T-helper 17 cell (primary cell): ENCODE measurements at regions not wholly inside any gene's neighbourhood (a gene's known extent, or its start where the extent isn't known, plus 50 kb on each side); places are given as distances from the start of the nearest gene placed in this dataset.

Source experiments
- ATAC-seq: fragments of 150-1000 bp; cut with Tn5 transposase; 2 replicates; pipeline ENCODE4 v1.10.0; 2021; ENCODE audit warnings: mild to moderate bottlenecking, moderate library complexity
- DNase-seq, 3 donors: peaks; one replicate each; pipeline versions ENCODE4 v3.0.0 to v3.0.0-alpha.2; 2020 to 2021
- H3K9me3 ChIP-seq: one replicate; pipeline ENCODE4 v1.7.0; 2013; ENCODE audit warnings: low read length, mild to moderate bottlenecking; ENCODE audit not compliant: control insufficient read depth, poor library complexity, severe bottlenecking
- H3K27ac Mint-ChIP-seq: one replicate; pipeline ENCODE4 v1.8.0; 2022; ENCODE audit warnings: mild to moderate bottlenecking, moderate library complexity, mixed read lengths
- H3K27me3 Mint-ChIP-seq: one replicate; pipeline ENCODE4 v1.8.0; 2022; ENCODE audit warnings: mixed read lengths
- H3K36me3 Mint-ChIP-seq: one replicate; pipeline ENCODE4 v1.8.0; 2022; ENCODE audit warnings: low read depth, mixed read lengths
- H3K4me1 Mint-ChIP-seq: one replicate; pipeline ENCODE4 v1.8.0; 2022; ENCODE audit warnings: mild to moderate bottlenecking, mixed read lengths
- H3K4me3 Mint-ChIP-seq: one replicate; pipeline ENCODE4 v1.8.0; 2022; ENCODE audit warnings: mild to moderate bottlenecking, moderate library complexity, mixed read lengths

DNA sequence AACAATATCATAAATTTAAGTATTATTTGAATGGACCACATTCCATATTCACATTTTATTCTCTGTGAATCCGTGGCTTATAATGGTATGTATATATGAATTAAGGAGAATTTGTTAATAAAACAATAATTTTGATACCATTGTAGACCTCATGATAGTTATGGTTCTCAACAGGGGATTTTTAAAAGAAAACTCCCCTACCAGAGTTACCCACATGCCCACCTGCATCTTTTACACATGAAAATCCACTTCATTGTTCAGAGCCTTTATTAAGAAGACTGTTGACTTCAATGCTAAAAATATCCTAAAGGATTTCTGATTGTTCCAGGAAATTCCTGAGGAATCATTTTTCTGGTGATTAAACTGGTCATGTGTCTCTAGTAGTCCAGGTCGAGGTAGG, 557.7 kb upstream of the MEF2C start:
- H3K27me3 Mint-ChIP-seq, result no peaks in the 10 kb centered on the region
- no peaks in the 10 kb centered on the region for H3K36me3 Mint-ChIP-seq
- H3K27ac Mint-ChIP-seq, result no peak overlapping the region
- no peak for DNase-seq
- no peaks in the 10 kb centered on the region for H3K4me1 Mint-ChIP-seq
- H3K4me3 Mint-ChIP-seq, result no peak overlapping the region
- ATAC-seq, result no peak
- H3K9me3 ChIP-seq, result no peaks in the 10 kb centered on the region

DNA sequence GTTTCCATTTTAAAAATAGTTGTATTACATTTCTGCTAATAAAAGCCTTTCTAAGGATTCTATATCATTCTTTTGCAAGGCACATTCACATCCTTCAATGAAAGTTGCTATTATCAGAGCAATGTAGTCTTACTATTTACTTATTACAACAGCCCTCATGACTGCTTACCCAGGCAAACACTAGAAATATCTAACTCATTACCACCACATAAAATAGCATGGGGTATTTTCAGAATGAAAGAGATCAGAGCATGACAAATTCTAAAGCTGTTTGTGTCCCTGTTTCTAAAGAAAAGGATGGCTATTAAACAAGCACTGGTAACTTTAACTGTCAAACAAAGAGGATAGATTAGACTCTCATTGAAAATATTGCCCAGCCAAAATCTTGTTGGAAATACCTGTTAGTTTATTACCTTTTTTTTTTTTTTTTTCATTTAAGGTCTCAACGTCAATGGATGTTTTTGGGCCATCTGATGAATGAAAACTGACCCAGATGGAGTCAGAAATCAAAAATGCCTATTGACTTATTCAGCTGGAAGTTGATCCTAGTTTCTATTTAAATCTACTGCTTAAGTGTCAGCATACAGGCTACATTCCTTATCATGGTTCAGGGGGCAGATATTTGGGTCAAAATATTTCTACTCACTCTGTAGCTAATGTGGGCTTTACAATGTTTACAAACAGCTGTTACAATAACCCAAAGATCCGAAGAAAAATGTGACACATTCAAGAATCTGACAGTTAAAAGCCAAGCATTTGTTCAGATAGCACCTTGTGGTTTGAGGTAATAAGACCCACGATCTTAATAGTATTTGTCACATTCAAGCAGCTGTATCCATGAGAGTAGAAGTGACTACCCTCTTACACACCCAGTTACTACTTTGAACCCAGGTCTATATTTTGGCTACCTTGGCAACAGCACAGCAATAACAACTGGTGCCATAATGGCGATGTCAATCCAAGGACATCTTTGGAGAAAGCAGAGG, 554.8 kb upstream of the MEF2C start:
- no peak overlapping the region for H3K4me3 Mint-ChIP-seq
- H3K9me3 ChIP-seq, result no peaks in the 10 kb centered on the region
- no peak for DNase-seq
- no peaks in the 10 kb centered on the region for H3K27me3 Mint-ChIP-seq
- no peaks in the 10 kb centered on the region for H3K4me1 Mint-ChIP-seq
- ATAC-seq, result no peak
- H3K36me3 Mint-ChIP-seq, result no peaks in the 10 kb centered on the region
- H3K27ac Mint-ChIP-seq, result no peak overlapping the region

DNA sequence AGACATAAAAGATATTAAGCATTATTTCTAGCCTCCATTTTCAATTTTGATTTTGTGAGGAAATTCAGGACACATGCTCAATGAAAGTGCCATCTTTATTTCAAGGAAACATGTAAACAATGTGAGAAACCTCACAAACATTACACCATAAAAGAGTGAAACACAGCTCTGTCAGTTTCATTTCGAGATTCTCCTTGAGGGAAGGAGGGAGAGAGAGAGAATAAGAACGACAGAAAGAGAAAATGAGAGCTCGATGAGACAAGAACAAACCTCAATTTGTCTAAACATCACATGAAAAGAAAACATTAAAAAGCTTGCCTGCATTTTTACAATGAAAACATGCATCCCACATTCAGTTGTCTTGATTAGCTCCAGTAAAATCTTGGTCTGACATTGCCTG, 553.5 kb upstream of the MEF2C start:
- H3K4me3 Mint-ChIP-seq, result no peak overlapping the region

DNA sequence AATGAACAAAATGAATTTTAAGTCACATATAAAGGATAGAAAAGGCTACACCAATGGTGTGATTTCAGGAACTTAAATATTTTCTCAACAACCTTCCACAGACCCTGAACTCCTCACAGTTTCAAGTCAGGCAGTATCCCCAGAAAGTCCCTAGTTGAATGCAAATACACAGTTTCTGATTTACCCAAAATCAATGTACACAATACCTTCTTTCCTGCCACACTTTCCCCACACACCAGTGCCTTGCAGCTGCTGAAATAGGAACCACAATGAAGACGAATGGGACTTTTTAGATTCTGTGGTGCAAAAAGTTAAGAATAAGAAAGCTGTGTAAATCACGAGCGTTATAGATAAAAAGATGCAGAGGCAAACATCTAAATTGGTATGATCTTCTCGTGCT, 552.4 kb upstream of the MEF2C start:
- Mint-ChIP-seq H3K36me3 (no peaks in the 10 kb centered on the region), H3K4me1 (no peaks in the 10 kb centered on the region), H3K4me3 (no peak overlapping the region), H3K27ac (no peak overlapping the region), H3K27me3 (no peaks in the 10 kb centered on the region)
- no peaks in the 10 kb centered on the region for H3K9me3 ChIP-seq
- DNase-seq (no peak), ATAC-seq (peak; percentile 33)

More for the DNA sequence above, 553.5 kb upstream of the MEF2C start:
- H3K4me1 Mint-ChIP-seq, result no peaks in the 10 kb centered on the region
- DNase-seq (no peak), ATAC-seq (no peak)
- no peaks in the 10 kb centered on the region for H3K9me3 ChIP-seq
- H3K27me3 Mint-ChIP-seq, result no peaks in the 10 kb centered on the region
- H3K27ac Mint-ChIP-seq, result no peak overlapping the region
- no peaks in the 10 kb centered on the region for H3K36me3 Mint-ChIP-seq

DNA sequence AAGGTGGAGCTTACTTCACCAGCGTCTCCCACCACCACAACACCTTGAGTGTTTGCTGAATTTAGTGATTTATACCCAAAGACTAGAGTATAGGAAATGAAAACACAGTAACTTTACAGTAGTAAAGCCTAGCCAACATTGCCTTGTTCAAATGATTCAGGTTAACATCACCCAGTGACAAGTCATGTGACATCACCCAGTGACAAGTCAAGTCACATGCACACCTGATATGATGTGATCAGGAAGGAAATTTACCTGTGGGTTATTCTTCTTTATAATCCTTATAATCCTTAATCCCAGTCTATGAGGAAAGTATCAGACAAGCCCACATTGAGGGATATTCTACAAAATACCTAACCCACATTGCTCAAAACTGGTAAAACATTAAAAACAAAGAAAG, 545.6 kb upstream of the MEF2C start:
- Mint-ChIP-seq H3K27ac (no peak overlapping the region), H3K4me1 (no peaks in the 10 kb centered on the region), H3K27me3 (no peaks in the 10 kb centered on the region), H3K4me3 (no peak overlapping the region), H3K36me3 (no peaks in the 10 kb centered on the region)
- no peak for ATAC-seq
- H3K9me3 ChIP-seq, result no peaks in the 10 kb centered on the region
- DNase-seq, result no peak

DNA sequence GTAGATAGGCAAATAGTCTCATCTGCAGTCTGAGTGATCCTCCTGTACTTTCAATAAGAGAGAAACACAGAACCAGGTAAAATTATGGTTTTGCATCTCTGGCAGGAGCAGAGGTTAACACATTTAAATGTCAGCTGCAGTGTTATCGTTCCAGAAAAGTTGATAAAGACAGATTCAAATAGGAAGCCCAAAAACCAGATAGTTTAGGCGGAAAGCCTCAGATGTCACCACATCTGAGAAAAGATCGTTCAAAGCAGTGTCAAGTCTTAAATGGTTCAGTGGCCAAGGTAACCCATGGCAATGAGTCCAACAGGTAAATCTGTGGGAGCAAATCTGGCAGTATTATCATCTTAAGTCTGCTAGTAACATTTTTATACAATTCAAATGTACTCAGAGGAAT, 542.1 kb upstream of the MEF2C start:
- Mint-ChIP-seq H3K4me1 (no peaks in the 10 kb centered on the region), H3K27ac (no peak overlapping the region), H3K36me3 (no peaks in the 10 kb centered on the region), H3K27me3 (no peaks in the 10 kb centered on the region), H3K4me3 (no peak overlapping the region)
- DNase-seq (no peak), ATAC-seq (no peak)
- H3K9me3 ChIP-seq, result no peaks in the 10 kb centered on the region

DNA sequence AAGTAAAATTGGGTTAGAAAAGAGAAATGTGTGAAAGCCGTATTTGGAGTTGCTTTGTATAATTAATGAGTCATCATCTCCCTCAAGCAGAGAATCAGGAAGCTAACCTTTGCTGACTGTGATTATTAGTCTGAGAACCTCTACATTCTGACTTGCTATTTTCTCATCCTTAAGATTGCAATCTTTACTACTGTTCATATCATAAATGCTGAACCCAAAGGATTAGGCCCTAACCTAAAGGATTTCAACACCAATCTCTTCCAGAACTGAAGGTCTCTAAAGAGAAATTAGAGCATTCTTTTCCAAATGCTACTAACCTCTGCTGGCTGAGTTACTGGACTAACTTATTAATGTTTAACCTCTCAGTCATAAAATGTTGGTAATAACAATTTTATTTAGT, 538.1 kb upstream of the MEF2C start:
- Mint-ChIP-seq H3K4me3 (no peak overlapping the region), H3K27ac (no peak overlapping the region), H3K4me1 (no peaks in the 10 kb centered on the region), H3K36me3 (peaks cover 3% of the 10 kb centered on the region), H3K27me3 (no peaks in the 10 kb centered on the region)
- H3K9me3 ChIP-seq, result no peaks in the 10 kb centered on the region
- no peak for ATAC-seq
- no peak for DNase-seq

DNA sequence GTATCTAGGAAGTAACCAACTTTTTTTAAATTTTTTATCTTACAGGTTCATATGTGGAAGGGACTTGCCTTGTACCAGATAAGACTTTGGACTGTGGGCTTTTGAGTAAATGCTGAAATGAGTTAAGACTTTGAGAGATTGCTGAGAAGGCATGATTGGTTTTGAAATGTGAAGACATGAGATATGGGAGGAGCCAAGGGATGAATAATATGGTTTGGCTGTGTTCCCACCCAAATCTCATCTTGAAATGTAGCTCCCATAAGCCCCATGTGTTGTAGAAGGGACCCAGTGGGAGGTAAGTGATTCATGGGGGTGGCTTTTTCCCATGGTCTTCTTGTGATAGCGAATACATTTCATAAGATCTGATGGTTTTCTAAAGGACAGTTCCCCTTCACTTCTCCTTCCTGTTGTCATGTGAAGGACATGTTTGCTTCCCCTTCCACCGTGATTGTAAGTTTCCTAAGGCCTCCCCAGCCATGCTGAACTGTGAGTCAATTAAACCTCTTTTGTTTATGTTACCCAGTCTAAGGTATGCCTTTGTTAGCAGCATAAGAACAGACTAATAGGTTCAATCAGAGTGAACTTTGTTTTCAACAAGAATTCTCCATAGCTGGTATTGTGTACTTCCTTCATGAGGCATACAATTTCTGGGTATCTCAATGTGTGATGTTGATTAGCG, 535.6 kb upstream of the MEF2C start:
- Mint-ChIP-seq H3K36me3 (peaks cover 3% of the 10 kb centered on the region), H3K4me1 (no peaks in the 10 kb centered on the region), H3K27ac (no peak overlapping the region), H3K27me3 (no peaks in the 10 kb centered on the region), H3K4me3 (no peak overlapping the region)
- no peak for ATAC-seq
- H3K9me3 ChIP-seq, result no peaks in the 10 kb centered on the region
- no peak for DNase-seq

DNA sequence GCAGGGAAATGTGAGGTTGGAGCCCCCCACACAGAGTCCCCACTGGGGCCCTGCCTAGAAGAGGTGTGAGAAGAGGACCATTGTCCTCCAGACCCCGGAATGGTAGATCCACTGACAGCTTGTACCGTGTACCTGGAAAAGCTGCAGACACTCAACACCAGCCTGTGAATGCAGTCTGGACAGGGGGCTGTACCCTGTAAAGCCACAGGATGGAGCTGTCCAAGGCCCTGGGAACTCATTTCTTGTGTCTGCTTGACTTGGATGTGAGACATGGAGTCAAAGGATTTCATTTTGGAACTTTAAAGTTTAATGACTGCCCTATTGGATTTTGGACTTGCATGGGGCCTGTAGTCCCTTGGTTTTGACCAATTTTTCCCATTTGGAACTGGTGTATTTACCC, 535.0 kb upstream of the MEF2C start:
- H3K27ac Mint-ChIP-seq, result no peak overlapping the region
- no peaks in the 10 kb centered on the region for H3K9me3 ChIP-seq
- no peak overlapping the region for H3K4me3 Mint-ChIP-seq
- H3K36me3 Mint-ChIP-seq, result peaks cover 3% of the 10 kb centered on the region
- DNase-seq, result no peak
- H3K27me3 Mint-ChIP-seq, result no peaks in the 10 kb centered on the region
- no peaks in the 10 kb centered on the region for H3K4me1 Mint-ChIP-seq
- ATAC-seq, result no peak

DNA sequence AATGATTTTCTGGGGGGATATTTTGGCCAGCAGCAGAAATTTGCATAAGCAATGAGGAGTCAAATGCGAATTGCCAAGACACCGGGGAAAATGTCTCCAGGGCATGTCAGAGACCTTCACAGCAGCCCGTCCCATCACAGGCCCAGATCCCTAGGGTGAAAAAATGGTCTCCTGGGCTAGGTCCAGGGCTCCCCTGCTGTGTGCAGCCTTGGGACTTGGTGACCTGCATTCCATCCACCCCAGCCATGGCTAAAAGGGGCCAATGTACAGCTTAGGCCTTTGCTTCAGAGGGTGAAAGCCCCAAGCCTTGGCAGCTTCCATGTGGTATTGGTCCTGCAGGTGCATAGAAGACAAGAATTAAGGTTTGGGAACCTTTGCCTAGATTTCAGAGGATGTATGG, 534.5 kb upstream of the MEF2C start:
- ATAC-seq (no peak), DNase-seq (no peak)
- H3K27ac Mint-ChIP-seq, result no peak overlapping the region
- no peak overlapping the region for H3K4me3 Mint-ChIP-seq
- no peaks in the 10 kb centered on the region for H3K9me3 ChIP-seq
- H3K27me3 Mint-ChIP-seq, result no peaks in the 10 kb centered on the region
- no peaks in the 10 kb centered on the region for H3K4me1 Mint-ChIP-seq
- peaks cover 3% of the 10 kb centered on the region for H3K36me3 Mint-ChIP-seq

DNA sequence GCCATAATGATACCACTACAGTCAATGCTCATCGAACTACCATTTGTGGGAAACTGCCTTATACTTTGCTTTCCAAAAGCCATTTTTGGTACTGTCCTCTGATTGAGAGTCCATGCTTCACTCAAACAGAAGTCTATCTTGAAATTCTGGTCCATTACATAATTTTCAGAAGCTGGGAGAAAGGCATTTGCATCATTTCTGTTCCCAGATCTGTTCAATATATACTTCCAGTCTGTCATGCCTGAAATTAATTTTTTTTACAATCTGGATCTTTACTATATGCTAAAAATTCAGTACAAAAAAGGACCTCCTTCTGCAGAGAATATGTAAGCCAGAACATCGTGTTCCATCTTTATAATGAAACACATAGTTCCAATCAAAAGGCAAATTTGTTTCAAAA, 528.9 kb upstream of the MEF2C start:
- Mint-ChIP-seq H3K27ac (no peak overlapping the region), H3K4me1 (no peaks in the 10 kb centered on the region), H3K4me3 (no peak overlapping the region), H3K36me3 (peaks cover under 1% of the 10 kb centered on the region), H3K27me3 (no peaks in the 10 kb centered on the region)
- H3K9me3 ChIP-seq, result no peaks in the 10 kb centered on the region
- DNase-seq (no peak), ATAC-seq (no peak)

DNA sequence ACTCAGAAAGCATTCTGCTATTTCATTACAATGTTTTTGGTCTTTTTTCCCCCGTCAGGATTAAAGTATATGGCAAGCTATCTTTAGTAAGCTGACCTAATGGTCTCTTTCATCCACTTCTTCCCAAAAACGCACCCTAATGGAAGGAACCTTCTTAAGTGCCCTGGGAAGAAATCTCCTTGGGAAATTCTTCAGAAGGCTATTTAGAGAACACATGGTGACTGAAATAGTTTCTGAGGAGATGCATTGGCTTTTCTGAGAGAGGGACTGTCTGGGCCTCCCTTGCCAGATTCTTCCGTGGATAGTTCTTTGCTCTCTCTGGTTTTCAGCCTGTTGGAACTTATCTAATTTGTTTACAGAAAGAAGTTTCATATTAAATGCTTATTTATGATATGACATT, 524.1 kb upstream of the MEF2C start:
- Mint-ChIP-seq H3K36me3 (no peaks in the 10 kb centered on the region), H3K27ac (no peak overlapping the region), H3K4me3 (no peak overlapping the region), H3K27me3 (no peaks in the 10 kb centered on the region), H3K4me1 (no peaks in the 10 kb centered on the region)
- ATAC-seq (no peak), DNase-seq (no peak)
- H3K9me3 ChIP-seq, result no peaks in the 10 kb centered on the region

DNA sequence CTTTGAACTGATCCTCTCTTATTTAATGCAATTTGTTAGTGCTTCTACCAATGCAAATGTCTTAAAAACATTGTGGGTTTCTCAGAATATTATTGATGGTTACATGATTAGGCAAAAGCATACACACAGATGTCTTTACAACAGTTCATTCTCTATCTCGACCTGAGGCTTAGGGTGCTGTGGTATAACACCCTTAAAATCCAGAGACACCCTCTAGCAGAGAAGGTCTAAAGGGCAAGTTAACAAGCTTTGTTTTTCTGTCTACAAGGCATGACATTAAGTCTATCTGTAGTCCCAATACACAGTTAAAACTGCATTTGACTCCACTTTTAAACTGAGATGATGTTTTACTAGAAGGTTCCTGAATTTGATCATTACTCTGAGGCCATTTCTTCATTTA, 518.7 kb upstream of the MEF2C start:
- no peak for ATAC-seq
- H3K9me3 ChIP-seq, result no peaks in the 10 kb centered on the region
- Mint-ChIP-seq H3K27ac (no peak overlapping the region), H3K4me1 (no peaks in the 10 kb centered on the region), H3K36me3 (no peaks in the 10 kb centered on the region), H3K27me3 (no peaks in the 10 kb centered on the region), H3K4me3 (no peak overlapping the region)
- DNase-seq, result no peak

DNA sequence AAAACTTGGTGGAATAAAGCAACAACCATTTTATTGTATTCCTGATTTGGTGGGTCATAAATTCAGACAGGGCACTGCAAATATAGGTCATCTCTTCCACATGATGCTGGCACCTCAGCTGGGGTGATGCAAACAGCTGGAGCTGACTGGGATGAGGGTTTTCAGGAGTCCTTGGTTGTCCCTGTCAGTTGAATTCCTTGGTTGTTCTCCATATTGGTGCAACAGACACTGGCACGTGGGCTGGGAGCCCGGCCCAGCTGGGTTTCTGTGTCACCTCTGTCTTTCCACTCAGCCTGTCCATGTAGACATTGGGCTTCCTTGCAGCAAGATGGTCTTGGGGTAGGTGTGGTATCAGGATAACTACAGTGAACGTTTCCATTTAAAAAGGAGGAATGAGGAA, 518.0 kb upstream of the MEF2C start:
- H3K4me1 Mint-ChIP-seq, result no peaks in the 10 kb centered on the region
- no peaks in the 10 kb centered on the region for H3K27me3 Mint-ChIP-seq
- no peak overlapping the region for H3K4me3 Mint-ChIP-seq
- ATAC-seq (no peak), DNase-seq (no peak)
- H3K27ac Mint-ChIP-seq, result no peak overlapping the region
- H3K36me3 Mint-ChIP-seq, result no peaks in the 10 kb centered on the region
- no peaks in the 10 kb centered on the region for H3K9me3 ChIP-seq
